Skeletal muscle satellite cell (primary cell): ENCODE measurements at regions not wholly inside any gene's neighbourhood (a gene's known extent, or its start where the extent isn't known, plus 50 kb on each side); places are given as distances from the start of the nearest gene placed in this dataset.

Experiments used
- H3K27me3 ChIP-seq: 2 replicates; pipeline ENCODE4 v1.7.0; 2013; ENCODE audit warnings: low read length; ENCODE audit not compliant: control insufficient read depth, insufficient read depth
- H3K36me3 ChIP-seq: 2 replicates; pipeline ENCODE4 v1.7.0; 2013; ENCODE audit warnings: mild to moderate bottlenecking, control low read depth, low read length; ENCODE audit not compliant: insufficient read depth
- H3K4me1 ChIP-seq: 2 replicates; pipeline ENCODE4 v1.7.0; 2013; ENCODE audit warnings: low read length; ENCODE audit not compliant: control insufficient read depth, insufficient read depth
- H3K4me2 ChIP-seq: 2 replicates; pipeline ENCODE4 v1.7.0; 2013; ENCODE audit warnings: mild to moderate bottlenecking, low read length
- H3K4me3 ChIP-seq: 2 replicates; pipeline ENCODE4 v1.7.0; 2013; ENCODE audit warnings: low read length
- H3K9ac ChIP-seq: 2 replicates; pipeline ENCODE4 v1.7.0; 2013; ENCODE audit warnings: mild to moderate bottlenecking, low read depth, low read length, moderate library complexity
- H3K9me3 ChIP-seq: replicated peaks from 2 replicates; pipeline ENCODE4 v1.7.0; 2013; ENCODE audit warnings: mild to moderate bottlenecking, control low read depth, low read length

GRCh38 chr7:46651070-46651469 lies 730.0 kb upstream of the IGFBP3 start:
- no peaks in the 10 kb centered on the region for H3K36me3 ChIP-seq
- H3K9me3 ChIP-seq: no peaks in the 10 kb centered on the region
- H3K27me3 ChIP-seq: no peaks in the 10 kb centered on the region
- no peak overlapping the region for H3K9ac ChIP-seq
- H3K4me1 ChIP-seq: peaks cover 7% of the 10 kb centered on the region
- no peak overlapping the region for H3K4me3 ChIP-seq
- H3K4me2 ChIP-seq: no peak overlapping the region

- no peaks in the 10 kb centered on the region for H3K27me3 ChIP-seq
- H3K36me3 ChIP-seq: no peaks in the 10 kb centered on the region
- no peak overlapping the region for H3K9ac ChIP-seq
- no peaks in the 10 kb centered on the region for H3K9me3 ChIP-seq
- H3K4me1 ChIP-seq: peaks cover 6% of the 10 kb centered on the region
- H3K4me3 ChIP-seq: no peak overlapping the region
- no peak overlapping the region for H3K4me2 ChIP-seq
These were observed 728.8 kb upstream of the IGFBP3 start for GRCh38 chr7:46649876-46650275.

GRCh38 chr7:46637793-46638735 lies 717.0 kb upstream of the IGFBP3 start:
- H3K4me2 ChIP-seq: no peak overlapping the region
- H3K9ac ChIP-seq: no peak overlapping the region

GRCh38 chr7:46636022-46636421 lies 715.0 kb upstream of the IGFBP3 start:
- Histone ChIP-seq H3K9ac (no peak overlapping the region), H3K4me2 (no peak overlapping the region), H3K9me3 (no peaks in the 10 kb centered on the region)

More at GRCh38 chr7:46637793-46638735, 717.0 kb upstream of the IGFBP3 start:
- Histone ChIP-seq H3K4me3 (no peak overlapping the region), H3K4me1 (no peaks in the 10 kb centered on the region), H3K36me3 (no peaks in the 10 kb centered on the region), H3K27me3 (no peaks in the 10 kb centered on the region), H3K9me3 (no peaks in the 10 kb centered on the region)

GRCh38 chr7:46633630-46634240 lies 712.7 kb upstream of the IGFBP3 start:
- Histone ChIP-seq H3K4me2 (no peak overlapping the region), H3K36me3 (no peaks in the 10 kb centered on the region), H3K9me3 (no peaks in the 10 kb centered on the region), H3K4me1 (no peaks in the 10 kb centered on the region), H3K4me3 (no peak overlapping the region), H3K9ac (no peak overlapping the region), H3K27me3 (no peaks in the 10 kb centered on the region)

More at GRCh38 chr7:46636022-46636421, 715.0 kb upstream of the IGFBP3 start:
- Histone ChIP-seq H3K4me3 (no peak overlapping the region), H3K36me3 (no peaks in the 10 kb centered on the region), H3K4me1 (no peaks in the 10 kb centered on the region), H3K27me3 (no peaks in the 10 kb centered on the region)

- Histone ChIP-seq H3K4me1 (no peaks in the 10 kb centered on the region), H3K4me3 (no peak overlapping the region), H3K27me3 (no peaks in the 10 kb centered on the region), H3K4me2 (no peak overlapping the region), H3K9me3 (no peaks in the 10 kb centered on the region), H3K9ac (no peak overlapping the region), H3K36me3 (no peaks in the 10 kb centered on the region)
These were observed 712.1 kb upstream of the IGFBP3 start for GRCh38 chr7:46633200-46633599.

GRCh38 chr7:46630031-46630430 lies 709.0 kb upstream of the IGFBP3 start:
- Histone ChIP-seq H3K4me2 (no peak overlapping the region), H3K9ac (no peak overlapping the region), H3K4me3 (no peak overlapping the region), H3K4me1 (peaks cover 15% of the 10 kb centered on the region), H3K36me3 (no peaks in the 10 kb centered on the region), H3K27me3 (no peaks in the 10 kb centered on the region), H3K9me3 (no peaks in the 10 kb centered on the region)

GRCh38 chr7:46628389-46628788 lies 707.3 kb upstream of the IGFBP3 start:
- Histone ChIP-seq H3K9ac (no peak overlapping the region), H3K4me2 (no peak overlapping the region), H3K27me3 (no peaks in the 10 kb centered on the region), H3K4me3 (no peak overlapping the region), H3K4me1 (peaks cover 15% of the 10 kb centered on the region), H3K9me3 (no peaks in the 10 kb centered on the region), H3K36me3 (no peaks in the 10 kb centered on the region)

GRCh38 chr7:46626691-46627310 lies 705.7 kb upstream of the IGFBP3 start:
- H3K27me3 ChIP-seq: no peaks in the 10 kb centered on the region
- H3K9me3 ChIP-seq: no peaks in the 10 kb centered on the region
- no peak overlapping the region for H3K4me3 ChIP-seq
- no peak overlapping the region for H3K9ac ChIP-seq
- H3K36me3 ChIP-seq: no peaks in the 10 kb centered on the region
- H3K4me1 ChIP-seq: peaks cover 15% of the 10 kb centered on the region
- H3K4me2 ChIP-seq: peak overlapping the region; percentile 30

- Histone ChIP-seq H3K4me1 (peaks cover 15% of the 10 kb centered on the region), H3K36me3 (no peaks in the 10 kb centered on the region), H3K9ac (no peak overlapping the region)
These were observed 705.2 kb upstream of the IGFBP3 start for GRCh38 chr7:46626261-46626660.

GRCh38 chr7:46625032-46625431 lies 704.0 kb upstream of the IGFBP3 start:
- Histone ChIP-seq H3K36me3 (no peaks in the 10 kb centered on the region), H3K4me2 (no peak overlapping the region), H3K4me1 (peaks cover 15% of the 10 kb centered on the region), H3K4me3 (no peak overlapping the region), H3K27me3 (no peaks in the 10 kb centered on the region), H3K9me3 (no peaks in the 10 kb centered on the region), H3K9ac (no peak overlapping the region)

More at GRCh38 chr7:46626261-46626660, 705.2 kb upstream of the IGFBP3 start:
- Histone ChIP-seq H3K4me3 (no peak overlapping the region), H3K4me2 (peak overlapping the region; percentile 30), H3K9me3 (no peaks in the 10 kb centered on the region), H3K27me3 (no peaks in the 10 kb centered on the region)
